Body of pancreas (tissue), 4 donors: ENCODE measurements at regions not wholly inside any gene's neighbourhood (a gene's known extent, or its start where the extent isn't known, plus 50 kb on each side); places are given as distances from the start of the nearest gene placed in this dataset.

Source experiments
- ATAC-seq: fragments of 150-250 bp; one replicate; pipeline ENCODE4 v1.9.1; 2016
- DNase-seq, 4 donors: peaks; one replicate each; pipeline ENCODE4 v3.0.0-alpha.2; 2019
- H3K27ac ChIP-seq, 4 donors: fragments of 200-600 bp; sonication (generic); 1 replicate in 3 of 4; 2 replicates in 1 of 4; pipeline versions ENCODE4 v1.5.1 to v1.6.1; 2016 to 2019; ENCODE audit warnings: mild to moderate bottlenecking in 1 of 4, mixed read lengths in 1 of 4, moderate library complexity in 1 of 4
- H3K27me3 ChIP-seq, 2 donors: fragments of 200-600 bp; sonication (generic); one replicate each; pipeline ENCODE4 v1.6.0; 2016; ENCODE audit warnings: mild to moderate bottlenecking in 1 of 2
- H3K36me3 ChIP-seq, 2 donors: fragments of 200-600 bp; sonication (generic); replicated peaks in 1 of 2; 2 replicates each; pipeline ENCODE4 v1.5.1; 2016; ENCODE audit warnings: low read depth in 2 of 2; ENCODE audit not compliant: insufficient read depth in 1 of 2
- H3K4me1 ChIP-seq: fragments of 200-600 bp; sonication (generic); one replicate; pipeline ENCODE4 v1.6.0; 2016
- H3K4me3 ChIP-seq, 2 donors: fragments of 200-600 bp; sonication (generic); 1 replicate in 1 of 2; 2 replicates in 1 of 2; pipeline ENCODE4 v1.5.1; 2016 to 2019
- H3K9me3 ChIP-seq, 3 donors: fragments of 200-600 bp; sonication (generic); 1 replicate in 2 of 3; 2 replicates in 1 of 3; pipeline ENCODE4 v1.5.1; 2016
- POLR2A ChIP-seq, 3 donors: fragments of 450-650 bp; IDR thresholded peaks; one replicate each; pipeline ENCODE4 v1.6.1; 2016; ENCODE audit warnings: antibody characterized with exemption in 3 of 3, mild to moderate bottlenecking in 2 of 3
- WGBS, 2 donors: methylation state at CpG; one replicate each; pipeline ENCODE4 v1.1.5; 2017; 5-methylcytosine and 5-hydroxymethylcytosine counted together
- intact Hi-C: fragments of 100-400 bp; cut with DNase I; formaldehyde crosslinking; loops from one replicate; pipeline ENCODE4 v1.15.1; 2023
- TF ChIP-seq, protein P1 (sequence below), 7 experiments: fragments of 450-650 bp in 4 of 7; fragments of 200-600 bp in 3 of 7; sonication (generic) in 3 of 7; IDR thresholded peaks; one replicate each; pipeline ENCODE4 v1.5.1; 2016 to 2019; ENCODE audit warnings: antibody characterized with exemption in 7 of 7

DNA sequence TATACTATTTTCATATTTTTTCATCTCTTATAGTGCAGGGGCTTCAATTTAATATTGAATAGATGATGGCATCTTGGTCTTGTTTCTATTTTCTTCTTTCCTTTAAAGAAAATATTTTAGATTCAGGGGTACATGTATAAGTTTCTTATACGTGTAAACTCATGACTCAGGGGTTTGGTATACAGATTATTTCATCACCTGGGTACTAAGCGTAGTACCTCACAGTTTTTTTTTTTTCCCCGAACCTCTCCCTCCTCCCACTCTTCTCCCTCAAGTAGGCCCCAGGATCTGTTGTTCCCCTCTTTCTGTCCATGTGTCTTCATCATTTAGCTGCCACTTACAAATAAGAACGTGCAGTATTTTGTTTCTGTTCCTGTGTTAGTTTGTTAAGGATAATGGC is 172.6 kb downstream of the TMTC3 start:
- WGBS, 2 donors = 89 to 96% methylated on average over 4 of the region's 4 CpGs
- no peak for ATAC-seq
- intact Hi-C loops = no loop called here
- Histone ChIP-seq H3K36me3 (no peaks in the 10 kb centered on the region), H3K4me3 (no peak overlapping the region), H3K27ac (no peak overlapping the region), H3K4me1 (no peaks in the 10 kb centered on the region), H3K9me3 (no peaks in the 10 kb centered on the region), H3K27me3 (no peaks in the 10 kb centered on the region)
- TF ChIP-seq POLR2A (IDR thresholded peaks at IDR 0.05) = no peak
- no peak for DNase-seq

GRCh38 chr12:88318726-88319125 is 176.6 kb downstream of the TMTC3 start:
- TF ChIP-seq, protein P1, sequence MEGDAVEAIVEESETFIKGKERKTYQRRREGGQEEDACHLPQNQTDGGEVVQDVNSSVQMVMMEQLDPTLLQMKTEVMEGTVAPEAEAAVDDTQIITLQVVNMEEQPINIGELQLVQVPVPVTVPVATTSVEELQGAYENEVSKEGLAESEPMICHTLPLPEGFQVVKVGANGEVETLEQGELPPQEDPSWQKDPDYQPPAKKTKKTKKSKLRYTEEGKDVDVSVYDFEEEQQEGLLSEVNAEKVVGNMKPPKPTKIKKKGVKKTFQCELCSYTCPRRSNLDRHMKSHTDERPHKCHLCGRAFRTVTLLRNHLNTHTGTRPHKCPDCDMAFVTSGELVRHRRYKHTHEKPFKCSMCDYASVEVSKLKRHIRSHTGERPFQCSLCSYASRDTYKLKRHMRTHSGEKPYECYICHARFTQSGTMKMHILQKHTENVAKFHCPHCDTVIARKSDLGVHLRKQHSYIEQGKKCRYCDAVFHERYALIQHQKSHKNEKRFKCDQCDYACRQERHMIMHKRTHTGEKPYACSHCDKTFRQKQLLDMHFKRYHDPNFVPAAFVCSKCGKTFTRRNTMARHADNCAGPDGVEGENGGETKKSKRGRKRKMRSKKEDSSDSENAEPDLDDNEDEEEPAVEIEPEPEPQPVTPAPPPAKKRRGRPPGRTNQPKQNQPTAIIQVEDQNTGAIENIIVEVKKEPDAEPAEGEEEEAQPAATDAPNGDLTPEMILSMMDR (IDR thresholded peaks at IDR 0.05) = no peak
- no peak for TF ChIP-seq POLR2A (IDR thresholded peaks at IDR 0.05)
- 88 to 96% methylated on average over 2 of the region's 2 CpGs for WGBS, 2 donors
- DNase-seq = no peak

GRCh38 chr12:88325076-88325815 is 183.1 kb downstream of the TMTC3 start:
- Histone ChIP-seq H3K4me3 (no peak overlapping the region), H3K27me3 (no peaks in the 10 kb centered on the region), H3K36me3 (no peaks in the 10 kb centered on the region), H3K9me3 (no peaks in the 10 kb centered on the region), H3K27ac (peak overlapping the region in 2 of 4 donors; percentile 46 to 64), H3K4me1 (no peaks in the 10 kb centered on the region)
- peak; percentile 64 for ATAC-seq
- TF ChIP-seq, protein P1 (IDR thresholded peaks at IDR 0.05) = no peak
- no peak for TF ChIP-seq POLR2A (IDR thresholded peaks at IDR 0.05)
- 40 to 70% methylated on average over 1 of the region's 1 CpG for WGBS, 2 donors
- intact Hi-C loops = no loop called here
- peak in 1 of 4 donors; percentile 4 for DNase-seq

More at GRCh38 chr12:88318726-88319125, 176.6 kb downstream of the TMTC3 start:
- Histone ChIP-seq H3K36me3 (no peaks in the 10 kb centered on the region), H3K4me3 (no peak overlapping the region), H3K27me3 (no peaks in the 10 kb centered on the region), H3K9me3 (no peaks in the 10 kb centered on the region), H3K27ac (no peak overlapping the region), H3K4me1 (no peaks in the 10 kb centered on the region)
- ATAC-seq = no peak
- intact Hi-C loops = no loop called here

- Histone ChIP-seq H3K4me1 (no peaks in the 10 kb centered on the region), H3K36me3 (no peaks in the 10 kb centered on the region), H3K4me3 (no peak overlapping the region), H3K27ac (no peak overlapping the region), H3K27me3 (no peaks in the 10 kb centered on the region), H3K9me3 (no peaks in the 10 kb centered on the region)
- DNase-seq (peak in 1 of 4 donors; percentile 8), ATAC-seq (no peak)
- intact Hi-C loops = no loop called here
- 39 to 40% methylated on average over 4 of the region's 4 CpGs for WGBS, 2 donors
- TF ChIP-seq, protein P1 (IDR thresholded peaks at IDR 0.05) = no peak
- TF ChIP-seq POLR2A (IDR thresholded peaks at IDR 0.05) = no peak
Measured at GRCh38 chr12:88325816-88326189, 183.7 kb downstream of the TMTC3 start.

GRCh38 chr12:88327276-88327675 is 185.2 kb downstream of the TMTC3 start:
- 80 to 85% methylated on average over 1 of the region's 1 CpG for WGBS, 2 donors
- H3K27ac ChIP-seq = no peak overlapping the region
- intact Hi-C loops = no loop called here

More at GRCh38 chr12:88327276-88327675, 185.2 kb downstream of the TMTC3 start:
- Histone ChIP-seq H3K27me3 (no peaks in the 10 kb centered on the region), H3K4me3 (no peak overlapping the region), H3K9me3 (no peaks in the 10 kb centered on the region), H3K4me1 (no peaks in the 10 kb centered on the region), H3K36me3 (no peaks in the 10 kb centered on the region)
- DNase-seq (no peak), ATAC-seq (no peak)
- TF ChIP-seq, protein P1 (IDR thresholded peaks at IDR 0.05) = no peak
- TF ChIP-seq POLR2A (IDR thresholded peaks at IDR 0.05) = no peak
